Smooth muscle cell (in vitro differentiated cells): ENCODE measurements at regions not wholly inside any gene's neighbourhood (a gene's known extent, or its start where the extent isn't known, plus 50 kb on each side); places are given as distances from the start of the nearest gene placed in this dataset.

Source experiments
- DNase-seq: peaks from one replicate; lab custom pipeline; 2025; ENCODE audit not compliant: unreplicated experiment; lab: John Stamatoyannopoulos, UW
- H2AFZ ChIP-seq: fragments of 200-600 bp; sonication (generic); 2 replicates; pipeline ENCODE4 v1.6.0; 2016; ENCODE audit warnings: antibody characterized with exemption, low read depth, mild to moderate bottlenecking
- H3F3A ChIP-seq: fragments of 200-600 bp; sonication (generic); 2 replicates; pipeline ENCODE4 v1.6.0; 2017; ENCODE audit warnings: antibody characterized with exemption, low read depth
- H3K27ac ChIP-seq: fragments of 200-600 bp; sonication (generic); 2 replicates; pipeline ENCODE4 v1.5.1; 2016; ENCODE audit warnings: low read depth, mild to moderate bottlenecking
- H3K27me3 ChIP-seq: fragments of 200-600 bp; sonication (generic); 2 replicates; pipeline ENCODE4 v1.6.1; 2016; ENCODE audit warnings: low read depth, mild to moderate bottlenecking
- H3K36me3 ChIP-seq: fragments of 200-600 bp; sonication (generic); 2 replicates; pipeline ENCODE4 v1.5.1; 2016; ENCODE audit warnings: low read depth
- H3K4me1 ChIP-seq: fragments of 200-600 bp; sonication (generic); 2 replicates; pipeline ENCODE4 v1.5.1; 2016; ENCODE audit warnings: low read depth
- H3K4me2 ChIP-seq: fragments of 200-600 bp; sonication (generic); 2 replicates; pipeline ENCODE4 v1.6.0; 2016; ENCODE audit warnings: mild to moderate bottlenecking
- H3K4me3 ChIP-seq: fragments of 200-600 bp; sonication (generic); 2 replicates; pipeline ENCODE4 v1.5.1; 2016; ENCODE audit warnings: mild to moderate bottlenecking
- H3K79me2 ChIP-seq: fragments of 200-600 bp; sonication (generic); 2 replicates; pipeline ENCODE4 v1.6.0; 2016; ENCODE audit warnings: low read depth, mild to moderate bottlenecking
- H3K9ac ChIP-seq: fragments of 200-600 bp; sonication (generic); 2 replicates; pipeline ENCODE4 v1.6.0; 2016; ENCODE audit warnings: low read depth
- H3K9me3 ChIP-seq: fragments of 200-600 bp; sonication (generic); replicated peaks from 2 replicates; pipeline ENCODE4 v1.5.1; 2016; ENCODE audit warnings: low read depth
- H4K20me1 ChIP-seq: fragments of 200-600 bp; sonication (generic); 2 replicates; pipeline ENCODE4 v1.6.0; 2016; ENCODE audit warnings: low read depth
- WGBS: methylation state at CpG from one replicate; pipeline ENCODE4 v1.1.7; 2016; ENCODE audit warnings: low lambda C conversion rate; 5-methylcytosine and 5-hydroxymethylcytosine counted together
- TF ChIP-seq, protein P1 (sequence below): fragments of 200-600 bp; sonication (generic); IDR thresholded peaks from 2 replicates; pipeline ENCODE4 v1.5.1; 2017; ENCODE audit warnings: borderline replicate concordance, mild to moderate bottlenecking, antibody characterized with exemption; ENCODE audit not compliant: insufficient read depth, poor library complexity, severe bottlenecking

DNA sequence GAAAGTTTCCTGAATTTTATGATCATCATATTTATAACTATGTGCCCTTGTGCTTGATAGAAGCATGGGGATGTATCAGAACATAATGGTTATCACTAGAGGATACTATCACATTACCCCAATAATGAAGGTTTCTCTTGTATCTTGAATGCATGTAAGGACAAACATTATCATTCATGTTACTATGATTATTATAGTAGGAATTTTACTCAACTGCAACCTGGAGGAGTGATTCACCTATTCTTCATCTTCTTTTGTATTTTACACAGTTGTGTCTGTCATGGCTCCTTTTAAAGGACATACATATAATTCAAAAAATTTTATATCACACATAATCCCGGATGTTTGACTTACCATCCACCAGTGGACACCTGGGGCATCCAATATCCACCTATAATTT is 143.8 kb upstream of the TMPRSS15 start:
- 86% methylated on average over 1 of the region's 1 CpG for WGBS
- no peaks in the 10 kb centered on the region for H3K27me3 ChIP-seq
- H2AFZ ChIP-seq, result no peak overlapping the region
- H3F3A ChIP-seq, result no peaks in the 10 kb centered on the region
- TF ChIP-seq, protein P1, sequence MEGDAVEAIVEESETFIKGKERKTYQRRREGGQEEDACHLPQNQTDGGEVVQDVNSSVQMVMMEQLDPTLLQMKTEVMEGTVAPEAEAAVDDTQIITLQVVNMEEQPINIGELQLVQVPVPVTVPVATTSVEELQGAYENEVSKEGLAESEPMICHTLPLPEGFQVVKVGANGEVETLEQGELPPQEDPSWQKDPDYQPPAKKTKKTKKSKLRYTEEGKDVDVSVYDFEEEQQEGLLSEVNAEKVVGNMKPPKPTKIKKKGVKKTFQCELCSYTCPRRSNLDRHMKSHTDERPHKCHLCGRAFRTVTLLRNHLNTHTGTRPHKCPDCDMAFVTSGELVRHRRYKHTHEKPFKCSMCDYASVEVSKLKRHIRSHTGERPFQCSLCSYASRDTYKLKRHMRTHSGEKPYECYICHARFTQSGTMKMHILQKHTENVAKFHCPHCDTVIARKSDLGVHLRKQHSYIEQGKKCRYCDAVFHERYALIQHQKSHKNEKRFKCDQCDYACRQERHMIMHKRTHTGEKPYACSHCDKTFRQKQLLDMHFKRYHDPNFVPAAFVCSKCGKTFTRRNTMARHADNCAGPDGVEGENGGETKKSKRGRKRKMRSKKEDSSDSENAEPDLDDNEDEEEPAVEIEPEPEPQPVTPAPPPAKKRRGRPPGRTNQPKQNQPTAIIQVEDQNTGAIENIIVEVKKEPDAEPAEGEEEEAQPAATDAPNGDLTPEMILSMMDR, result no peak
- no peak for DNase-seq
- H3K9ac ChIP-seq, result no peak overlapping the region
- H4K20me1 ChIP-seq, result no peaks in the 10 kb centered on the region
- H3K9me3 ChIP-seq, result no peaks in the 10 kb centered on the region
- H3K4me2 ChIP-seq, result no peak overlapping the region
- no peaks in the 10 kb centered on the region for H3K79me2 ChIP-seq
- H3K36me3 ChIP-seq, result no peaks in the 10 kb centered on the region
- H3K4me3 ChIP-seq, result no peak overlapping the region
- H3K27ac ChIP-seq, result no peak overlapping the region
- H3K4me1 ChIP-seq, result no peaks in the 10 kb centered on the region

DNA sequence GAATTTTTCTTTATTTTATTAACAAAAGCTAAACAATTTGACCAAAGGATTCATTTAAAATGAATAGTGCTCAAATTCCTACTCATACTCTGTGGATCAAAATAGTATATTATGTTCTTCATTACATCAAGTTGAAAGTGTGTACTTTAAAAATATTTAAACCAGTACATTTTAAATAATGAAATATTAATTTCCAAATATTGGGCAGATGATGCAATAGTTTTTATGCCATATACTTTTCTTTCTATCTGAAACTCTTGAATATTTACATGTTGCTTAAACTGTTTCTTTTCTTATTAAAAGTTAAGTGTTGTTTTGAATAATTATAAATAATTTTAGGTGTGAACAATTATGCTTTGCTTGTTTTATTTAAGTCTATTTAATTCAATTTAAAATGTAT is 144.7 kb upstream of the TMPRSS15 start:
- no peak overlapping the region for H2AFZ ChIP-seq
- TF ChIP-seq, protein P1, result no peak
- no peaks in the 10 kb centered on the region for H3F3A ChIP-seq

DNA sequence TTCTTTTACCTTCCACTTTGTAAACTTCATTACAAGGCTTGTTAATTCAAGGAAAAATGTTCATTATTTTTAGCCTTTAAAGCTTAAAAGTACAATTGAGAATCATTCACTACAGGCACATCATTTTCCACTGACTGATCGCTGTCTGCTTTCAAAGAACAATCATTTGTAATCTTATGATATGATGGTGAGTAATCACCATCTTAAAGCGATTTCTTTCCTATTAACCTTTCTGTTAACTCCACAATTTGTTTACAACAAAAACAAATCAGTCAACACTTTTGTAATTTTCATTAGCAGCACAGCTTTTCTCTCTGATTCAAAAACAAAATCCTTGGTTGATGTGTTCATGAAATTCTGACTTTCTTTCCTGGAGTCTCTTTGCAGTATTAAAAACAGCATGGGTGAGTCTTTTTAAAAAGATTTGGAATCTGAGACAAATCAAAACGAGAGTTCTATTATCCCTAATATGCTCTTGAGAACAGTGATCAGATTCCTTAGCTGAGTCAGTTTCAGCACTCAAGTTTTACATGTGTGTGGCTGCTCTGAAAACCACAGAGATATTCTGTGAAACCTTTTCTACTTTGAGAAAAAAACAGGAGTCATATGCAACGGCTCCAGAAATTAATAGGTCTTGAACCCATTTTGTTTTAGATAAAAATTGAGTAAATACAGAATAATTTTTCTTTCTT is 145.8 kb upstream of the TMPRSS15 start:
- Histone ChIP-seq H3K9ac (no peak overlapping the region), H3K9me3 (no peaks in the 10 kb centered on the region), H3K27me3 (no peaks in the 10 kb centered on the region), H3K4me1 (no peaks in the 10 kb centered on the region), H3K27ac (no peak overlapping the region), H3F3A (no peaks in the 10 kb centered on the region), H3K79me2 (no peaks in the 10 kb centered on the region), H3K4me3 (no peak overlapping the region), H3K4me2 (no peak overlapping the region), H4K20me1 (no peaks in the 10 kb centered on the region), H2AFZ (no peak overlapping the region), H3K36me3 (no peaks in the 10 kb centered on the region)
- TF ChIP-seq, protein P1, result no peak
- DNase-seq, result no peak
- 62% methylated on average over 4 of the region's 4 CpGs for WGBS

More for the DNA sequence above, 144.7 kb upstream of the TMPRSS15 start:
- Histone ChIP-seq H3K36me3 (no peaks in the 10 kb centered on the region), H3K9ac (no peak overlapping the region), H3K4me2 (no peak overlapping the region), H4K20me1 (no peaks in the 10 kb centered on the region), H3K4me1 (no peaks in the 10 kb centered on the region), H3K9me3 (no peaks in the 10 kb centered on the region), H3K79me2 (no peaks in the 10 kb centered on the region), H3K27ac (no peak overlapping the region), H3K27me3 (no peaks in the 10 kb centered on the region), H3K4me3 (no peak overlapping the region)
- DNase-seq, result no peak

DNA sequence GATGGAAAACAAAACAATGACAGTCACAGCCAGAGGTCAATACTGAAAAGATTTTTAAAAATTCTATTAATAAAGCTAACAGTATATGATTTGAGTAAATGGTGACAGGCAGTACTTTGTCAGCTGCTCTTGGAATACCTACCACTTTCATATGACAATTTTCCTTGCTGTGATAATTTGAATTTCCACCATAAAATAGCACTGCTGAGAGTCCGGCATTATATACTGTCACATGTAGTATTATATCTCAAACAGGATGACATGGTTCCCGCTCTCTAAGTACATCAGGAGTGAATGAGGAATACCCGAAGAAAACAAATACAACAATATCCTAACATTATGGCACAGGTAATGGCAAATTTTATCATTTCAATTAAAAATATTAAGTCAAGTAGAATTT is 146.8 kb upstream of the TMPRSS15 start:
- Histone ChIP-seq H3K9ac (no peak overlapping the region), H3K9me3 (no peaks in the 10 kb centered on the region), H2AFZ (no peak overlapping the region), H3K79me2 (no peaks in the 10 kb centered on the region), H3K4me3 (no peak overlapping the region), H3K27ac (no peak overlapping the region), H3K27me3 (no peaks in the 10 kb centered on the region), H3K4me1 (no peaks in the 10 kb centered on the region), H3K4me2 (no peak overlapping the region), H3F3A (no peaks in the 10 kb centered on the region), H3K36me3 (no peaks in the 10 kb centered on the region), H4K20me1 (no peaks in the 10 kb centered on the region)
- 98% methylated on average over 3 of the region's 3 CpGs for WGBS
- no peak for DNase-seq
- TF ChIP-seq, protein P1, result no peak
